ENCODE measurements at regions not wholly inside any gene's neighbourhood (a gene's known extent, or its start where the extent isn't known, plus 50 kb on each side); places are given as distances from the start of the nearest gene placed in this dataset.

- ATAC-seq, result peak; percentile 71 to 77
- no peak for DNase-seq
- intact Hi-C loops (cut with DNase I), result no loop called here
Measured at GRCh38 chr3:159187232-159187631, 385.4 kb downstream of the MFSD1 start.

DNA sequence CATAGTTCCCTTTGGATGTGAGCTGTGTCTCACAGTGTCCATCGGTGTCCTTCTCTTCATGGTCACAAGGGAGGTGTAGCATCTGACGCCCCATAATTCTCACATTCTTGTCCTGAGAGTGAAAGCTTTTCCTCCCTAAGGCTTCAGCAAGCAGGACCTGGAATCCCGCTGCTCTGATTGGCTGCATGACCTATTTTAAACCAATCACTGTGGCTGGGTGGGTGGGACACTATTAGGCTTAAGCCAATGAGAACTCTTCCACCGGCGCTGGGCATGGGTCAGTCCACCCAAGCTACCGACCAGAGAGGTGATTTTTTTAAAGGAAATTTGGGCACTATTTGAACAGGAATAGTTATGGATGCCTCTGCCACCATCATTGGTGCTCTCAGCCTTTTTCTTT, 385.9 kb downstream of the MFSD1 start:
- DNase-seq (no peak), ATAC-seq (no peak)
- intact Hi-C loops (cut with DNase I), result no loop called here

GRCh38 chr3:159189994-159190669, 388.3 kb downstream of the MFSD1 start:
- DNase-seq (no peak), ATAC-seq (peak in 1 of 2 donors; percentile 32)
- intact Hi-C loops (cut with DNase I), result no loop called here

DNA sequence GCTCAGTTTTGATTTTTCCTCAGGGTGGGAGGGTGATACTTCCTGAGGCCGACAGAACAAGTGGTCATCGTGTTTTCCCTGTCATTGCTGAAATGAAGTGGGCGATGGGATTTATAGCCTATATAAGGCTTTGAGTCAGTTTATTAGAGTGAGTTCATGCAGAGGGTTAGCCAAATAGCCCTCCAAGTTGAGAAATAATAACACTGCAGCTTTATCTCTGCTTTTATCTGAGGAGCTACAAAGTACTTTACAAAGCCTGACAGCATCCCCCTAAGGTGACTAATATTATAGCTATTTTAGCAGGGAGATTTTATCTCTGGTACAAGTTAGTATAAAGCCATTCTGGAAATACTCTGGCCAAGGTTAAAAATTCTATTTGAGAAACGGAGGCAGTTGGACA, 389.6 kb downstream of the MFSD1 start:
- ATAC-seq (no peak), DNase-seq (no peak)
- intact Hi-C loops (cut with DNase I), result no loop called here

GRCh38 chr3:159196359-159196758, 394.5 kb downstream of the MFSD1 start:
- ATAC-seq, result no peak
- DNase-seq, result no peak
- intact Hi-C loops (cut with DNase I), result no loop called here

GRCh38 chr3:159200176-159200575, 398.3 kb downstream of the MFSD1 start:
- ATAC-seq (no peak), DNase-seq (no peak)
- intact Hi-C loops (cut with DNase I), result no loop called here

DNA sequence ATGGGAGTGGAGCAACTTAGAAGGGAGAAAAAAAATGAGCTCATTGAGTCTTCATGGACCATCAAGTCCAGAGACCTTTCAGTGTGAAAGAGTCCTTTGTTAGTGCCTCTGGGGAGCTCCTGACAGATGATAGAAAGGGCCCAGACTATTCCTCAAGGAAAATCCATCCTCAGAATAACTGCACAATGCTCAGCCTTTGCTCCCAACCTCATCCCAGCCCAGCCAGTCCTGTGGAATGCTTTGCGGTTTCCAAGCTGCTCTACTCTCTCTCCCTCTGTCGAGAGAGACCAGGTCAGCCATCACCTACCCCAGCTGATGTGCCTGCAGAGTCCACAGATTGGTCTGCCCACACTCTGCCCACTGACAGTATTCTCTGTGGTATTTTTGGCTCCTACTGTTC, 406.2 kb downstream of the MFSD1 start:
- DNase-seq, result no peak
- intact Hi-C loops (cut with DNase I), result no loop called here
- ATAC-seq, result no peak

DNA sequence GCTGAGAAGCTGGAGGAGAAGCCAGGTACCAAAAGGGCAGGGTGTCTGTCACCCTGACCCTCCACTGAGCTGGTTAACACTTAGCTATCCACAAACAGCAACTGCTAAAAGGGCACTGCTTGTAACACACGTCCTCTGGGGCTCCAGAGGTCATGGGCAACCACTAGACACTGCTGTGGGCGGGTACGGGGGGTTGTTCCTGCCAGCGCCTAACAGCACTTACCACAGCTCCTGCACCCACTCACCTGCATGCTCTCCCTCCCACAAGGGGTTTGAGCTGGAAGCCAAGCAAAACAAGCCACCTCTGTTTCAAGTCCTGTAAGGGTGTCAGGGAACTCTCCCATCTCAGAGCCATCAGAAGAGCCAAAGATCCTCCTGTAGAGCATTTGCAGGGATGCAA, 407.6 kb downstream of the MFSD1 start:
- no peak for ATAC-seq

GRCh38 chr3:159210336-159210735, 408.5 kb downstream of the MFSD1 start:
- no peak for ATAC-seq

More for the DNA sequence above, 407.6 kb downstream of the MFSD1 start:
- no peak for DNase-seq
- intact Hi-C loops (cut with DNase I), result no loop called here

DNA sequence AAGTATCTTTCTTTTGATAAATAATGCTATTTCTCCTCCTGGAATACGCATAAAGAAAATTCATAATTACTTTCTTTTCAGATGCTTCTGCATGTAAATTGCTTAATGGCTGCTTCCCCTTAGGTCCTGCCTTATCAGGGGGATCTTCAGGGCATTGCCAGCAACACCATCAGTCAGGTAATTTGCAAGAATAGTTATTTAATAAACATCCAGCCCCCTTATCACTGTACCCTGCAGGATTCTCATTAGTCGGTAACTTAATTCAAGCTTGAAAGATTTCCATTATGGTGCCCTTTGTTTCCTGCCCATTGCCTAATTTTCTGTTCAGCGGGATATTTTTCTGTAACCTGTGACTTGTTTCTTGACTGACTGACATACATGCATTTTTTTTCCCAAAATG, 414.5 kb downstream of the MFSD1 start:
- ATAC-seq (no peak), DNase-seq (no peak)
- intact Hi-C loops (cut with DNase I), result no loop called here

More at GRCh38 chr3:159210336-159210735, 408.5 kb downstream of the MFSD1 start:
- DNase-seq, result no peak
- intact Hi-C loops (cut with DNase I), result no loop called here

GRCh38 chr3:159219231-159219630, 417.4 kb downstream of the MFSD1 start:
- intact Hi-C loops (cut with DNase I), result no loop called here
- DNase-seq, result no peak
- ATAC-seq, result no peak

- ATAC-seq (no peak), DNase-seq (no peak)
- intact Hi-C loops (cut with DNase I), result no loop called here
Measured at GRCh38 chr3:159221335-159221734, 419.5 kb downstream of the MFSD1 start.

DNA sequence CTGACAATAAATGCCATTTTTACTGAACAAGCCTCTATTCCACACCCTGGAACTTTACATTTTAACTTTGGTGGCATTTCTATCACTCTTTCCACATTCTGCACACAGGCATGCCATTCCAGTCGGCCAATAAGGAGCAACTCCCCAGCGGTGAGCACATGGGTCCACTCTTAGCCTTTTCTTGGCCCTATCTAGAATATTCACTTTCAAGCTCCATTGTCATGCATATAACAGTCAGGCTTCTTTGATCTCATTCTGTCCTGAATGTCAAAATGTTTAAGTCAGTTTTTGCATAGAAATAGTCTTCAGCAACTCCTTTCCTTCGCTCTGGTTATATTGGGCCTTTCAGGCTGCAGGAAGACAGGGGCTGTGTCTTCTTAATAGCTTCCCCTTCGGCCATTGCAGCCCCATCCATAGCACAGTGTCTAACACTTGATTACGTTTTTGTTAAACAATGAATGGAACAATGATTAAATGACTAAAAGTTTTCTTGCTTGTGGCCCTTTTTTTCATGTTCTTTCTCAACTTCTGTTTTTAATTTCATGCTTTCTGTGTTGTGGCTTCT, 427.3 kb downstream of the MFSD1 start:
- intact Hi-C loops (cut with DNase I), result no loop called here
- no peak for ATAC-seq

GRCh38 chr3:159232966-159233365, 431.1 kb downstream of the MFSD1 start:
- no peak for ATAC-seq
- intact Hi-C loops (cut with DNase I), result no loop called here
- no peak for DNase-seq

More for the DNA sequence above, 427.3 kb downstream of the MFSD1 start:
- no peak for DNase-seq

DNA sequence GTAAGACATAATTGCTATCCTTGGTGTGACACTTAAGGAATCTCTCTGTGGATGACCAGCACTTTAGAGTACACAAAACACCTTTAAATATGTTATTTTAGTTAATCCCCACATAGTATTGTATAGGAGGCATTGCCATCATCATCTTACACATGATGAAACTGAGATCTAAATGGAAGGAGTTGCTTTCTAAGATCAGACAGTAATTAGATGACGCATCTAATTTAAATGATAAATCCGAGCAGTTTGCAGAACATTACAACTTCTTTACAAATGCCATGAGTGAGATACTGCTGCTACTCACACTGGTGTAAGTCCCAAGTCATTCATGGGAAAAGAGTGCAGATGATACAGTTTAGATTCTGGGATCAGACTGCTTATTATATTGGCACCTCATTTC, 431.9 kb downstream of the MFSD1 start:
- no peak for ATAC-seq
- intact Hi-C loops (cut with DNase I), result no loop called here

DNA sequence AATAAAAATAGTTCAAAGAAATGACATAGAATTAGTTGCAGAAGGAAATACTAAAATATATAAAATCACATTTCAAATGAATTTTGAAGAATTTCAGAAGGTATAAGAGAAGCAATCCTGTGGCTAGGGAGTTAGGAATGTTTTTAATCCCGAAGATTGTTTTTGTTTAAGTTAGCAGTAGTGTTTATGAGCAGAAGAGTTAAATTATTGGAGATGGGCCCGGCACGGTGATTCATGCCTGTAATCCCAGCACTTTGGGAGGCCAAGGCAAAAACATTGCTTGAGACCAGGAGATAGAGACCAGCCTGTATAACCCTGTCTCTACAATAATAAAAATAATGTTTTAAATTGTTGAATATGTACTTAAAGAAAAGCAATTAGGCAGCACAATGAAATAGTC, 432.5 kb downstream of the MFSD1 start:
- ATAC-seq (no peak), DNase-seq (no peak)
- intact Hi-C loops (cut with DNase I), result no loop called here

More for the DNA sequence above, 431.9 kb downstream of the MFSD1 start:
- no peak for DNase-seq

GRCh38 chr3:159236321-159236720, 434.5 kb downstream of the MFSD1 start:
- ATAC-seq, result no peak
- DNase-seq, result no peak
- intact Hi-C loops (cut with DNase I), result no loop called here

DNA sequence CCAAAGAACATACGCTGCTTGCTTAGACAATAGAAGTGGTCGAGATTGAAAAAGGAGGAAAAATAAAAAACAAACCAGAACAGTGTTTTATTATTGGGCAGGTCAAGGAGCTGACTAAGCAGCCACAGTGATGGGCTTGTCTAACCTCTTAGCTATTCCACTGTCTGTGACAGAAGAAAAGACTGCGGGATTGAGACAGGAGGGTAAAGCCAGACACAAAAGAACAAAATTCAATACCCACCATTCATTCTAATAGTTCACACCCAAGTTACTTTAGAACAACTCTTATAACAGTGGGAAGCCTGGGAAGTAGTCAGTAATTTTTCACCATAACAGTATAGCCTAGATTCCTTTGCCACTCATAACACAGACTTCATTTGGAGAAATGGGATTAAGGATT, 435.4 kb downstream of the MFSD1 start:
- intact Hi-C loops (cut with DNase I), result no loop called here
- DNase-seq (no peak), ATAC-seq (no peak)

DNA sequence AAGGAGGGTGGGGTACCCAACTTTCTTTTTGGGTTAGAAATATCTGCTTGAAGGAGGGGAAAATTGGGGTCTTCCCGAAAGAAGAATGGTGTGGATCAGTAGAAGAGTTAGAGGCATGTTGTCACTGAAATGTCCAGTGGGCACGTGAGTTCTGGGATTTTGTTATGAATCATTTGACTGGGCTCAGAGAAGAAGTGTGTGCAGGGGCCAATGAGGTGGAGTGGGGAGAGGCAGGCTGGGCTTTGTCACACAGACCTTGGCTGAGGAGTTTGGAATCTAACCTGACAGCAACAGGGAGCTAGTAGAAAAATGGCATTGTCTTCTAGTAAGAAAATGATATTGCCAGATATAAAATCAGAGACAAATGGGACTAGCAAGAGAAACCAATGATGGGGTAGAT, 436.8 kb downstream of the MFSD1 start:
- DNase-seq (no peak), ATAC-seq (no peak)
- intact Hi-C loops (cut with DNase I), result no loop called here

- DNase-seq (no peak), ATAC-seq (no peak)
- intact Hi-C loops (cut with DNase I), result no loop called here
Measured at GRCh38 chr3:159239059-159239458, 437.2 kb downstream of the MFSD1 start.

DNA sequence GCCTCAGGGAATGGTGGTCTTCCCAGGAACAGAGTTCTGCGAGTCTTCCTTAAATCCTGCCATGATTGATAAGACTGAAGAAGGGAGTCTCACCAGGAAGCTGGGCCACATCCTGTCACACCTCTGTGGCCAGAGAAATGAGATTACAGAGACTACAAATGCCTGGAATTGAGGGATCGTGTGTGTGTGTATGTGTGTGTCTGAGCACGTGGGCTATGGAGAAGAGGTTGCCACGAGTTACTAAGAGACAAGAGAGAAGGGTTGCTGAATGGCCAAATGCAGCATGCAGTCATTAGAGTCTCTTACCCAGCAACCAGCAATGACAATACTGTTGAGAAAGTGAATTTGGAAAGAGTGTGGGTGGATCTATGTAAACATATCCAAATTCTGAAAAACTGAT, 443.1 kb downstream of the MFSD1 start:
- no peak for ATAC-seq
- intact Hi-C loops (cut with DNase I), result no loop called here

More for the DNA sequence above, 443.1 kb downstream of the MFSD1 start:
- no peak for DNase-seq
